Stomach (tissue), 4 donors: ENCODE measurements at regions not wholly inside any gene's neighbourhood (a gene's known extent, or its start where the extent isn't known, plus 50 kb on each side); places are given as distances from the start of the nearest gene placed in this dataset.

Source experiments
- POLR2A ChIP-seq, 4 donors: fragments of 450-650 bp; IDR thresholded peaks; one replicate each; pipeline ENCODE4 v1.6.1; 2016; ENCODE audit warnings: antibody characterized with exemption in 4 of 4, control low read depth in 2 of 4, mild to moderate bottlenecking in 1 of 4, moderate library complexity in 1 of 4
- POLR2AphosphoS5 ChIP-seq, 3 donors: sonication (generic); formaldehyde crosslinking; IDR thresholded peaks; one replicate each; pipeline ENCODE4 v1.6.1; 2016; ENCODE audit warnings: antibody characterized with exemption in 3 of 3
- TF ChIP-seq, protein P1 (sequence below), 7 experiments: fragments of 450-650 bp in 4 of 7; fragments of 200-600 bp in 3 of 7; sonication (generic) in 3 of 7; IDR thresholded peaks; one replicate each; pipeline ENCODE4 v1.5.1; 2016 to 2019; ENCODE audit warnings: antibody characterized with exemption in 7 of 7, control low read depth in 2 of 7, mild to moderate bottlenecking in 1 of 7

GRCh38 chr10:31751051-31751737 lies 177.4 kb downstream of the ARHGAP12 start:
- TF ChIP-seq, protein P1, sequence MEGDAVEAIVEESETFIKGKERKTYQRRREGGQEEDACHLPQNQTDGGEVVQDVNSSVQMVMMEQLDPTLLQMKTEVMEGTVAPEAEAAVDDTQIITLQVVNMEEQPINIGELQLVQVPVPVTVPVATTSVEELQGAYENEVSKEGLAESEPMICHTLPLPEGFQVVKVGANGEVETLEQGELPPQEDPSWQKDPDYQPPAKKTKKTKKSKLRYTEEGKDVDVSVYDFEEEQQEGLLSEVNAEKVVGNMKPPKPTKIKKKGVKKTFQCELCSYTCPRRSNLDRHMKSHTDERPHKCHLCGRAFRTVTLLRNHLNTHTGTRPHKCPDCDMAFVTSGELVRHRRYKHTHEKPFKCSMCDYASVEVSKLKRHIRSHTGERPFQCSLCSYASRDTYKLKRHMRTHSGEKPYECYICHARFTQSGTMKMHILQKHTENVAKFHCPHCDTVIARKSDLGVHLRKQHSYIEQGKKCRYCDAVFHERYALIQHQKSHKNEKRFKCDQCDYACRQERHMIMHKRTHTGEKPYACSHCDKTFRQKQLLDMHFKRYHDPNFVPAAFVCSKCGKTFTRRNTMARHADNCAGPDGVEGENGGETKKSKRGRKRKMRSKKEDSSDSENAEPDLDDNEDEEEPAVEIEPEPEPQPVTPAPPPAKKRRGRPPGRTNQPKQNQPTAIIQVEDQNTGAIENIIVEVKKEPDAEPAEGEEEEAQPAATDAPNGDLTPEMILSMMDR (IDR thresholded peaks at IDR 0.05), result no peak
- no peak for TF ChIP-seq POLR2A (IDR thresholded peaks at IDR 0.05)
- TF ChIP-seq POLR2AphosphoS5 (IDR thresholded peaks at IDR 0.05), result no peak
